ENCODE measurements at regions not wholly inside any gene's neighbourhood (a gene's known extent, or its start where the extent isn't known, plus 50 kb on each side); places are given as distances from the start of the nearest gene placed in this dataset.

- H3K4me3 ChIP-seq (ENCODE audit: low read length) = no peak overlapping the region
- H3K9ac ChIP-seq (ENCODE audit: low read length) = no peak overlapping the region
- H3K4me1 ChIP-seq (ENCODE audit: control insufficient read depth, low read depth, low read length) = peaks cover 6% of the 10 kb centered on the region
- H3K36me3 ChIP-seq (ENCODE audit: control insufficient read depth, low read depth, low read length) = no peaks in the 10 kb centered on the region
- H3K27me3 ChIP-seq (ENCODE audit: control insufficient read depth, insufficient read depth, low read length) = no peaks in the 10 kb centered on the region
- H3K27ac ChIP-seq (ENCODE audit: low read length) = no peak overlapping the region
- H3K9me3 ChIP-seq (ENCODE audit: control insufficient read depth, low read depth, low read length) = no peaks in the 10 kb centered on the region
Measured at GRCh38 chr4:67020438-67020797, 524.9 kb downstream of the CENPC start.

GRCh38 chr4:67019686-67020437 is 525.4 kb downstream of the CENPC start:
- no peak overlapping the region for H3K9ac ChIP-seq (ENCODE audit: low read length)
- no peaks in the 10 kb centered on the region for H3K9me3 ChIP-seq (ENCODE audit: control insufficient read depth, low read depth, low read length)
- no peaks in the 10 kb centered on the region for H3K36me3 ChIP-seq (ENCODE audit: control insufficient read depth, low read depth, low read length)
- no peaks in the 10 kb centered on the region for H3K27me3 ChIP-seq (ENCODE audit: control insufficient read depth, insufficient read depth, low read length)
- no peak overlapping the region for H3K4me3 ChIP-seq (ENCODE audit: low read length)
- H3K27ac ChIP-seq (ENCODE audit: low read length) = no peak overlapping the region
- H3K4me1 ChIP-seq (ENCODE audit: control insufficient read depth, low read depth, low read length) = peaks cover 6% of the 10 kb centered on the region

GRCh38 chr4:67014592-67014991 is 530.7 kb downstream of the CENPC start:
- Histone ChIP-seq H3K27me3 (ENCODE audit: control insufficient read depth, insufficient read depth, low read length) (no peaks in the 10 kb centered on the region), H3K27ac (ENCODE audit: low read length) (no peak overlapping the region), H3K9me3 (ENCODE audit: control insufficient read depth, low read depth, low read length) (no peaks in the 10 kb centered on the region), H3K4me3 (ENCODE audit: low read length) (no peak overlapping the region), H3K4me1 (ENCODE audit: control insufficient read depth, low read depth, low read length) (no peaks in the 10 kb centered on the region), H3K36me3 (ENCODE audit: control insufficient read depth, low read depth, low read length) (no peaks in the 10 kb centered on the region), H3K9ac (ENCODE audit: low read length) (no peak overlapping the region)

DNA sequence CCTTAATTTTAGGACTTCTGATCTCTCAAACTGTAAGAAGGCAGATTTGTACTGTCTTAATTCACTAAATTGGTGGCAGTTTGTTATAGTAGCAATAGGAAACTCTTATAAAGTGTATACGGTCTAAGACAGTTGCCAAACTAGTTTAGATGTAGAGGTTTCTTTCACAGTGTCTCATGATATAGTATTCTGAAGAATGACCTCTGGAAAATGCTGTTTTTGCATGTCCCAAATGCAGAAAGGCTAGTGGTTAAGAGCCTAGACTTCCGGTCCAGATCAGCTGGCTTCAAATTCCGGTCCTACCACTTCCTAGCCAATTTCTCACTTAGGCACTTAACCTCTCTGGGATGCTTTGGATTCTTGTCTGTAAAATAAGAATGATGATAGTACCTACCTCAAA is 538.5 kb downstream of the CENPC start:
- Histone ChIP-seq H3K4me1 (ENCODE audit: control insufficient read depth, low read depth, low read length) (no peaks in the 10 kb centered on the region), H3K36me3 (ENCODE audit: control insufficient read depth, low read depth, low read length) (no peaks in the 10 kb centered on the region), H3K4me3 (ENCODE audit: low read length) (no peak overlapping the region), H3K27ac (ENCODE audit: low read length) (no peak overlapping the region), H3K27me3 (ENCODE audit: control insufficient read depth, insufficient read depth, low read length) (no peaks in the 10 kb centered on the region), H3K9me3 (ENCODE audit: control insufficient read depth, low read depth, low read length) (no peaks in the 10 kb centered on the region), H3K9ac (ENCODE audit: low read length) (no peak overlapping the region)

DNA sequence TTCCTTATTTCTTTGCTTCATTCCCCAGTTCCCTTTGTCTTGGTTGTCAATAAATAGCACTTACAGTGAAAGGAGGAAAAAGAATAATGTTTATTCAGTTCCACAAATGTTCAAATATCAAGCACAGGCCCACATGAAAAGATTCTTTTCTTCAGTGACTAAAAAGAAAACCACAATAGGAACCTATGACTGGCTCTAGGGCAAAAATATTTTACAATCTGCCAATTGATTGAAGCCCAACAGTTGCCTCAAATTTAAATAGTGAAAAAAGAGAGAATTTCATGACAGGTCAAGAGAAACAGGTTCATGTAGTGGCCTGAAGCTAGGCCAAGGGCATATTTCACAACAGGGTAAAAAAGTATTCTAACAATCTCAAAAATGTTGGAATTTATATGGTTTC is 553.8 kb downstream of the CENPC start:
- Histone ChIP-seq H3K9me3 (ENCODE audit: control insufficient read depth, low read depth, low read length) (no peaks in the 10 kb centered on the region), H3K9ac (ENCODE audit: low read length) (no peak overlapping the region), H3K36me3 (ENCODE audit: control insufficient read depth, low read depth, low read length) (no peaks in the 10 kb centered on the region), H3K27ac (ENCODE audit: low read length) (no peak overlapping the region), H3K4me3 (ENCODE audit: low read length) (no peak overlapping the region), H3K27me3 (ENCODE audit: control insufficient read depth, insufficient read depth, low read length) (no peaks in the 10 kb centered on the region), H3K4me1 (ENCODE audit: control insufficient read depth, low read depth, low read length) (no peaks in the 10 kb centered on the region)

GRCh38 chr4:66974665-66975064 is 570.6 kb downstream of the CENPC start:
- Histone ChIP-seq H3K4me3 (ENCODE audit: low read length) (no peak overlapping the region), H3K36me3 (ENCODE audit: control insufficient read depth, low read depth, low read length) (no peaks in the 10 kb centered on the region), H3K9me3 (ENCODE audit: control insufficient read depth, low read depth, low read length) (no peaks in the 10 kb centered on the region), H3K4me1 (ENCODE audit: control insufficient read depth, low read depth, low read length) (no peaks in the 10 kb centered on the region), H3K27me3 (ENCODE audit: control insufficient read depth, insufficient read depth, low read length) (no peaks in the 10 kb centered on the region), H3K9ac (ENCODE audit: low read length) (no peak overlapping the region), H3K27ac (ENCODE audit: low read length) (no peak overlapping the region)

DNA sequence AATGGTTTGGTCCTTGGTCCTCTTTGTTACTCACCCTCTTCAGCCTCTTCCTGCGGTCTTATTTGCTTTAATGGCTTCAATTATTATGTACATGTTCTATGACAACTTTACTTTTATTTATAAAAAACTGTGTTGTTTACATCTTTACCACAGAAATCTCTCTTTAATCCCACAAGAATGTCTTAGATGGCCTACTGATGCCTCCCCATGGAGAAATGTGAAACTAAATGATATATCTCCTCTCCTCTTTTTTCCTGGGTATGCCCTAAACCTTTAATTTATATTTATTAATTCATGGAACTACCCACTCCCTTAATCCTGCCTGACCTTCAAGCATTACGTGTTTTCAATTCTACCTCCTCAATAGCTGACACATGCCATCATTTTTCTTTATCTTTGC is 573.2 kb downstream of the CENPC start:
- Histone ChIP-seq H3K9ac (ENCODE audit: low read length) (no peak overlapping the region), H3K36me3 (ENCODE audit: control insufficient read depth, low read depth, low read length) (no peaks in the 10 kb centered on the region), H3K4me3 (ENCODE audit: low read length) (no peak overlapping the region), H3K4me1 (ENCODE audit: control insufficient read depth, low read depth, low read length) (no peaks in the 10 kb centered on the region), H3K9me3 (ENCODE audit: control insufficient read depth, low read depth, low read length) (no peaks in the 10 kb centered on the region), H3K27me3 (ENCODE audit: control insufficient read depth, insufficient read depth, low read length) (no peaks in the 10 kb centered on the region), H3K27ac (ENCODE audit: low read length) (no peak overlapping the region)

DNA sequence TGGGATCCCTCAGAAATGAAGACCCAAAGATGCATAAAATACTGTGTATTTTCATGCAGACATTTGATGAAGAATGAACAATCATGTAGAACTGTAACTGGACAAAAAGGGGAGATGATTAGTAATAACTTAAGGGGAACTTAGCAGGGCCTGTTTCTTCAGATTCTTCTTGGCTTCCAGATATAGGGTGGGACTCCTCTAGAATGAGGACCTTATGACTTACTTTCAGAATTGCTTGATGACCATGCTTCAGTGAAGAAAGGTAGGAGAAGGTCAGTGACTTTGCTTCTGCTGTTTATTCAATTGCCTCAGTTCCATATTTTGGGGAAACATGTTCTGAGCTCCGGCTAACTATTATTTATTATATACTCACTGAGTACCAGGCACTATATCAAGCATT is 580.8 kb downstream of the CENPC start:
- H3K9ac ChIP-seq (ENCODE audit: low read length) = no peak overlapping the region
- no peaks in the 10 kb centered on the region for H3K4me1 ChIP-seq (ENCODE audit: control insufficient read depth, low read depth, low read length)
- H3K36me3 ChIP-seq (ENCODE audit: control insufficient read depth, low read depth, low read length) = no peaks in the 10 kb centered on the region
- no peaks in the 10 kb centered on the region for H3K27me3 ChIP-seq (ENCODE audit: control insufficient read depth, insufficient read depth, low read length)
- H3K9me3 ChIP-seq (ENCODE audit: control insufficient read depth, low read depth, low read length) = no peaks in the 10 kb centered on the region
- no peak overlapping the region for H3K27ac ChIP-seq (ENCODE audit: low read length)
- no peak overlapping the region for H3K4me3 ChIP-seq (ENCODE audit: low read length)

DNA sequence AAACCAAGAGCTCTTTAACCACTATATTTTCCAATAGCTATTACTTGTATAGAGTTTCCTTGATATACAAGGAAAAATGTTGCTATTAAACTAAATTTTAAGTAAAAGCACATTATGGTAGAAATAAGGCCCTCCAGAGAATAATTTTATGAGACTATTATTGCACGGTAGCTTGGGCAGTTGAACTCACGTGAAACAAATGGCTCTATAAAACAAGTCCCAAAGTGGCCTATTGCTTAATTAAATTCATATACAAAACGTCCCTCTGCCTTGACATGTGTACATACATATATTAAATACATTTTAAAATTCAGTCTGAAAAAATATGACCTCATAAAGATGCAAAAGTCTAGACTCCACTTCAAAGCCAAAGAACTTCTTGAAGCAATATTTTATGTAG is 582.2 kb downstream of the CENPC start:
- Histone ChIP-seq H3K36me3 (ENCODE audit: control insufficient read depth, low read depth, low read length) (no peaks in the 10 kb centered on the region), H3K9ac (ENCODE audit: low read length) (no peak overlapping the region), H3K4me1 (ENCODE audit: control insufficient read depth, low read depth, low read length) (no peaks in the 10 kb centered on the region), H3K27me3 (ENCODE audit: control insufficient read depth, insufficient read depth, low read length) (no peaks in the 10 kb centered on the region), H3K27ac (ENCODE audit: low read length) (no peak overlapping the region), H3K4me3 (ENCODE audit: low read length) (no peak overlapping the region), H3K9me3 (ENCODE audit: control insufficient read depth, low read depth, low read length) (no peaks in the 10 kb centered on the region)

DNA sequence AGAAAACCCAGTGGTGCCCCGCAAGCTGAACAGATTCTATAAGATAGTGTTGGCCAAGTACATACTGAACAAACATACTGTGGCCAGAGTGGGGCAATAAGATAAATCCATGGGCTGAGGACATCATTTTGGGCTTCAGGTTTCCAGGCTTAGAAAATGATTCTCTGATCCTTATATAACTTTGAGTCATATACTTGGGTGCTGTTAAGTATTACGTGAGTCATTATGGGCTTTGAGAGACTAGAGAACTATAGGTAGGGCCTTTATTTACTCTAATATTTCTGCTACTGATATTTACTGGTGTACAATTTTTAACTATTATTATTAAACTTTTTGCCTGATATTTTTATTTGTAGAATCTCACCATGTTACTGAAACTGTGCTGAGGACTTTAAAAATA is 586.1 kb downstream of the CENPC start:
- Histone ChIP-seq H3K9ac (ENCODE audit: low read length) (no peak overlapping the region), H3K27ac (ENCODE audit: low read length) (no peak overlapping the region), H3K4me3 (ENCODE audit: low read length) (no peak overlapping the region), H3K9me3 (ENCODE audit: control insufficient read depth, low read depth, low read length) (no peaks in the 10 kb centered on the region), H3K4me1 (ENCODE audit: control insufficient read depth, low read depth, low read length) (no peaks in the 10 kb centered on the region), H3K36me3 (ENCODE audit: control insufficient read depth, low read depth, low read length) (no peaks in the 10 kb centered on the region), H3K27me3 (ENCODE audit: control insufficient read depth, insufficient read depth, low read length) (no peaks in the 10 kb centered on the region)

- Histone ChIP-seq H3K36me3 (ENCODE audit: control insufficient read depth, low read depth, low read length) (no peaks in the 10 kb centered on the region), H3K27ac (ENCODE audit: low read length) (no peak overlapping the region), H3K4me3 (ENCODE audit: low read length) (no peak overlapping the region), H3K27me3 (ENCODE audit: control insufficient read depth, insufficient read depth, low read length) (no peaks in the 10 kb centered on the region), H3K4me1 (ENCODE audit: control insufficient read depth, low read depth, low read length) (no peaks in the 10 kb centered on the region), H3K9me3 (ENCODE audit: control insufficient read depth, low read depth, low read length) (no peaks in the 10 kb centered on the region), H3K9ac (ENCODE audit: low read length) (no peak overlapping the region)
Measured at GRCh38 chr4:66956852-66957251, 588.5 kb downstream of the CENPC start.

- Histone ChIP-seq H3K9ac (ENCODE audit: low read length) (no peak overlapping the region), H3K27me3 (ENCODE audit: control insufficient read depth, insufficient read depth, low read length) (no peaks in the 10 kb centered on the region), H3K36me3 (ENCODE audit: control insufficient read depth, low read depth, low read length) (no peaks in the 10 kb centered on the region), H3K4me3 (ENCODE audit: low read length) (no peak overlapping the region), H3K4me1 (ENCODE audit: control insufficient read depth, low read depth, low read length) (no peaks in the 10 kb centered on the region), H3K27ac (ENCODE audit: low read length) (no peak overlapping the region), H3K9me3 (ENCODE audit: control insufficient read depth, low read depth, low read length) (no peaks in the 10 kb centered on the region)
Measured at GRCh38 chr4:66956426-66956825, 588.9 kb downstream of the CENPC start.

Data from iPS-18a (cell line).